ENCODE measurements at regions not wholly inside any gene's neighbourhood (a gene's known extent, or its start where the extent isn't known, plus 50 kb on each side); places are given as distances from the start of the nearest gene placed in this dataset.

GRCh38 chr16:86011532-86011931 is 112.6 kb downstream of the IRF8 start:
- peaks cover 2% of the 10 kb centered on the region for H3K27me3 Mint-ChIP-seq (ENCODE audit: insufficient read depth)
- no peaks in the 10 kb centered on the region for H3K9me3 ChIP-seq (ENCODE audit: control insufficient read depth, low read length)
- no peak overlapping the region for H3K4me3 ChIP-seq (ENCODE audit: low read length)
- no peak for TF ChIP-seq CTCF (conservative IDR thresholded peaks at IDR 0.05)
- H3K27ac ChIP-seq (ENCODE audit: low read depth, low read length) = no peak overlapping the region
- WGBS, 2 experiments (ENCODE audit: insufficient coverage in 1 of 2, insufficient read length in 1 of 2) = 83 to 95% methylated on average over 3 to 5 of the region's 5 CpGs
- H3K9me3 Mint-ChIP-seq = no peaks in the 10 kb centered on the region
- H3K9ac ChIP-seq (ENCODE audit: extremely low read depth, low read length, poor library complexity, severe bottlenecking) = no peak overlapping the region
- peaks cover 7% of the 10 kb centered on the region for H3K27me3 ChIP-seq (ENCODE audit: control insufficient read depth, insufficient read depth, low read length, poor library complexity, severe bottlenecking)
- no peaks in the 10 kb centered on the region for H3K4me1 ChIP-seq (ENCODE audit: control insufficient read depth, insufficient read depth, low read length)
- peak; percentile 22 for DNase-seq
- no peaks in the 10 kb centered on the region for H3K4me1 Mint-ChIP-seq
- no peaks in the 10 kb centered on the region for H3K36me3 ChIP-seq (ENCODE audit: control insufficient read depth, insufficient read depth, low read length)
- no peak overlapping the region for H3K4me3 Mint-ChIP-seq
- H3K27ac Mint-ChIP-seq = no peak overlapping the region
- no peaks in the 10 kb centered on the region for H3K36me3 Mint-ChIP-seq (ENCODE audit: low read depth)

- peaks cover under 1% of the 10 kb centered on the region for H3K27me3 ChIP-seq (ENCODE audit: control insufficient read depth, insufficient read depth, low read length, poor library complexity, severe bottlenecking)
- WGBS, 2 experiments (ENCODE audit: insufficient coverage in 1 of 2, insufficient read length in 1 of 2) = 90 to 94% methylated on average over 5 of the region's 5 CpGs
- no peaks in the 10 kb centered on the region for H3K9me3 Mint-ChIP-seq
- no peaks in the 10 kb centered on the region for H3K4me1 ChIP-seq (ENCODE audit: control insufficient read depth, insufficient read depth, low read length)
- no peaks in the 10 kb centered on the region for H3K36me3 ChIP-seq (ENCODE audit: control insufficient read depth, insufficient read depth, low read length)
- no peaks in the 10 kb centered on the region for H3K36me3 Mint-ChIP-seq (ENCODE audit: low read depth)
- no peaks in the 10 kb centered on the region for H3K9me3 ChIP-seq (ENCODE audit: control insufficient read depth, low read length)
- no peaks in the 10 kb centered on the region for H3K4me1 Mint-ChIP-seq
- H3K27ac ChIP-seq (ENCODE audit: low read depth, low read length) = no peak overlapping the region
- H3K27ac Mint-ChIP-seq = no peak overlapping the region
- peaks cover 4% of the 10 kb centered on the region for H3K27me3 Mint-ChIP-seq (ENCODE audit: insufficient read depth)
- peak; percentile 1 for DNase-seq
- H3K9ac ChIP-seq (ENCODE audit: extremely low read depth, low read length, poor library complexity, severe bottlenecking) = no peak overlapping the region
- no peak for TF ChIP-seq CTCF (conservative IDR thresholded peaks at IDR 0.05)
- H3K4me3 Mint-ChIP-seq = no peak overlapping the region
- no peak overlapping the region for H3K4me3 ChIP-seq (ENCODE audit: low read length)
Measured at GRCh38 chr16:86012221-86012620, 113.3 kb downstream of the IRF8 start.

GRCh38 chr16:86013867-86014266 is 114.9 kb downstream of the IRF8 start:
- TF ChIP-seq CTCF (conservative IDR thresholded peaks at IDR 0.05) = no peak
- Mint-ChIP-seq H3K27me3 (ENCODE audit: insufficient read depth) (peaks cover 18% of the 10 kb centered on the region), H3K27ac (no peak overlapping the region), H3K36me3 (ENCODE audit: low read depth) (no peaks in the 10 kb centered on the region), H3K4me1 (no peaks in the 10 kb centered on the region), H3K4me3 (no peak overlapping the region), H3K9me3 (no peaks in the 10 kb centered on the region)
- WGBS, 2 experiments (ENCODE audit: insufficient coverage in 1 of 2, insufficient read length in 1 of 2) = 96 to 100% methylated on average over 2 of the region's 2 CpGs
- no peak overlapping the region for H3K4me3 ChIP-seq (ENCODE audit: low read length)
- no peaks in the 10 kb centered on the region for H3K4me1 ChIP-seq (ENCODE audit: control insufficient read depth, insufficient read depth, low read length)
- H3K27me3 ChIP-seq (ENCODE audit: control insufficient read depth, insufficient read depth, low read length, poor library complexity, severe bottlenecking) = peaks cover 13% of the 10 kb centered on the region
- no peaks in the 10 kb centered on the region for H3K9me3 ChIP-seq (ENCODE audit: control insufficient read depth, low read length)
- no peaks in the 10 kb centered on the region for H3K36me3 ChIP-seq (ENCODE audit: control insufficient read depth, insufficient read depth, low read length)
- no peak for DNase-seq
- H3K27ac ChIP-seq (ENCODE audit: low read depth, low read length) = no peak overlapping the region
- H3K9ac ChIP-seq (ENCODE audit: extremely low read depth, low read length, poor library complexity, severe bottlenecking) = no peak overlapping the region

Measured in endodermal cell (in vitro differentiated cells).